SK-N-SH treated with all-trans-retinoic acid at 6 μM for 48 hours (cell line): ENCODE measurements at regions not wholly inside any gene's neighbourhood (a gene's known extent, or its start where the extent isn't known, plus 50 kb on each side); places are given as distances from the start of the nearest gene placed in this dataset.

ENCODE experiments used
- CSDC2 ChIP-seq: fragments of 250-450 bp; sonication (Bioruptor Pico); IDR thresholded peaks from 2 replicates; pipeline ENCODE4 v1.5.0; 2020; ENCODE audit warnings: mild to moderate bottlenecking, moderate library complexity
- CSRNP3 ChIP-seq: fragments of 250-450 bp; sonication (Bioruptor Pico); IDR thresholded peaks from 2 replicates; pipeline ENCODE4 v1.5.1; 2021; ENCODE audit warnings: mild to moderate bottlenecking, moderate library complexity
- ESRRG ChIP-seq: fragments of 250-450 bp; sonication (Bioruptor Pico); IDR thresholded peaks from 2 replicates; pipeline ENCODE4 v1.6.1; 2021; ENCODE audit warnings: mild to moderate bottlenecking
- GLIS3 ChIP-seq: fragments of 250-450 bp; sonication (Bioruptor Pico); IDR thresholded peaks from 2 replicates; pipeline ENCODE4 v1.5.0; 2020; ENCODE audit warnings: mild to moderate bottlenecking, moderate library complexity
- ISL1 ChIP-seq: fragments of 250-450 bp; sonication (Bioruptor Pico); IDR thresholded peaks from 2 replicates; pipeline ENCODE4 v2.1.2; 2022; ENCODE audit warnings: mild to moderate bottlenecking, moderate library complexity
- PATZ1 ChIP-seq: fragments of 250-450 bp; sonication (Bioruptor Pico); IDR thresholded peaks from 2 replicates; pipeline ENCODE4 v1.8.0; 2020; ENCODE audit warnings: mild to moderate bottlenecking, moderate library complexity, borderline replicate concordance
- PPARA ChIP-seq: fragments of 250-450 bp; sonication (Bioruptor Pico); IDR thresholded peaks from 2 replicates; pipeline ENCODE4 v1.5.0; 2020; ENCODE audit warnings: mild to moderate bottlenecking, borderline replicate concordance
- RARB ChIP-seq: fragments of 250-450 bp; sonication (Bioruptor Pico); IDR thresholded peaks from 2 replicates; pipeline ENCODE4 v1.8.0; 2021; ENCODE audit warnings: mild to moderate bottlenecking, moderate library complexity
- SNAI2 ChIP-seq: fragments of 250-450 bp; sonication (Bioruptor Pico); IDR thresholded peaks from 2 replicates; pipeline ENCODE4 v1.5.0; 2020; ENCODE audit warnings: mild to moderate bottlenecking, moderate library complexity
- TCF4 ChIP-seq: fragments of 250-450 bp; sonication (Bioruptor Pico); IDR thresholded peaks from 2 replicates; pipeline ENCODE4 v1.8.0; 2021; ENCODE audit warnings: mild to moderate bottlenecking, moderate library complexity, borderline replicate concordance
- ZFP3 ChIP-seq: fragments of 250-450 bp; sonication (Bioruptor Pico); IDR thresholded peaks from 2 replicates; pipeline ENCODE4 v1.5.0; 2020; ENCODE audit warnings: mild to moderate bottlenecking, moderate library complexity
- ZFP30 ChIP-seq: fragments of 450-650 bp; formaldehyde crosslinking; IDR thresholded peaks from 2 replicates; pipeline ENCODE4 v1.5.0; 2022; ENCODE audit warnings: mild to moderate bottlenecking, moderate library complexity
- ZNF565 ChIP-seq: fragments of 450-650 bp; formaldehyde crosslinking; conservative IDR thresholded peaks from 2 replicates; pipeline ENCODE4 v1.5.0; 2020; ENCODE audit warnings: low read depth, mild to moderate bottlenecking, moderate library complexity
- ZNF8 ChIP-seq: fragments of 450-650 bp; formaldehyde crosslinking; IDR thresholded peaks from 2 replicates; pipeline ENCODE4 v1.5.0; 2020; ENCODE audit warnings: mild to moderate bottlenecking, moderate library complexity

- TF ChIP-seq ZFP3, result no peak
- TF ChIP-seq PPARA (CRISPR knock-in tag), result no peak
- no peak for TF ChIP-seq CSDC2 (CRISPR knock-in tag)
- no peak for TF ChIP-seq ZNF565 (CRISPR knock-in tag)
- TF ChIP-seq PATZ1 (CRISPR knock-in tag), result no peak
- no peak for TF ChIP-seq GLIS3 (CRISPR knock-in tag)
- TF ChIP-seq ISL1 (CRISPR knock-in tag), result no peak
- no peak for TF ChIP-seq SNAI2 (CRISPR knock-in tag)
- no peak for TF ChIP-seq TCF4 (CRISPR knock-in tag)
- TF ChIP-seq RARB (CRISPR knock-in tag), result no peak
- TF ChIP-seq CSRNP3 (CRISPR knock-in tag), result no peak
- no peak for TF ChIP-seq ZFP30 (CRISPR knock-in tag)
- TF ChIP-seq ESRRG (CRISPR knock-in tag), result no peak
- no peak for TF ChIP-seq ZNF8
Measured at GRCh38 chrX:39904816-39905537, 192.8 kb downstream of the BCOR start.
